ENCODE measurements at regions not wholly inside any gene's neighbourhood (a gene's known extent, or its start where the extent isn't known, plus 50 kb on each side); places are given as distances from the start of the nearest gene placed in this dataset.

- Histone ChIP-seq H3K27me3 (replicated peaks in 1 of 7) (peaks cover 0 to 16% (median 0%) of the 10 kb centered on the region in 7 donors), H3K4me3 (no peak overlapping the region), H3K9me3 (no peaks in the 10 kb centered on the region), H3K36me3 (no peaks in the 10 kb centered on the region), H3K27ac (no peak overlapping the region), H3K4me1 (no peaks in the 10 kb centered on the region)
- 89 to 95% (median 92%) methylated on average over 7 to 8 of the region's 8 CpGs for WGBS, 5 donors
- peak; percentile 67 for DNase-seq
- TF ChIP-seq POLR2AphosphoS5 (IDR thresholded peaks at IDR 0.05) (no peak), POLR2A (IDR thresholded peaks at IDR 0.05) (no peak), CTCF (IDR thresholded peaks at IDR 0.05 in 8 of 11, conservative IDR thresholded peaks at IDR 0.05 in 3 of 11) (no peak)
- intact Hi-C loops (cut with DNase I; ENCODE audit: low total_unique reads), result loop anchor here (5.0 kb wide), 1 partner anchor 514 kb away; no protein-coding TSS in a partner anchor
Observed at GRCh38 chr16:49921106-49921505, 65.2 kb upstream of the ZNF423 start.

GRCh38 chr16:49921791-49922456, 66.0 kb upstream of the ZNF423 start:
- DNase-seq, result peak; percentile 68
- 27 to 39% (median 32%) methylated on average over 5 to 6 of the region's 6 CpGs for WGBS, 5 donors
- Histone ChIP-seq H3K27ac (no peak overlapping the region), H3K27me3 (replicated peaks in 1 of 7) (peaks cover 0 to 16% (median 0%) of the 10 kb centered on the region in 7 donors), H3K36me3 (no peaks in the 10 kb centered on the region), H3K4me1 (no peaks in the 10 kb centered on the region), H3K4me3 (no peak overlapping the region), H3K9me3 (no peaks in the 10 kb centered on the region)
- intact Hi-C loops (cut with DNase I; ENCODE audit: low total_unique reads), result loop anchor here (5.0 kb wide), 1 partner anchor 515 kb away; no protein-coding TSS in a partner anchor
- no peak for TF ChIP-seq POLR2AphosphoS5 (IDR thresholded peaks at IDR 0.05)
- no peak for TF ChIP-seq POLR2A (IDR thresholded peaks at IDR 0.05)
- peak in 8 of 11 experiments; percentile 27 to 55 (median 42) for TF ChIP-seq CTCF (IDR thresholded peaks at IDR 0.05 in 8 of 11, conservative IDR thresholded peaks at IDR 0.05 in 3 of 11)

- intact Hi-C loops (cut with DNase I; ENCODE audit: low total_unique reads), result loop anchor here (5.0 kb wide), 1 partner anchor 516 kb away; no protein-coding TSS in a partner anchor
- WGBS, 5 donors, result 87 to 94% (median 90%) methylated on average over 12 of the region's 12 CpGs
- Histone ChIP-seq H3K9me3 (no peaks in the 10 kb centered on the region), H3K36me3 (no peaks in the 10 kb centered on the region), H3K4me1 (no peaks in the 10 kb centered on the region), H3K27ac (no peak overlapping the region), H3K27me3 (replicated peaks in 1 of 7) (peaks cover 0 to 16% (median 0%) of the 10 kb centered on the region in 7 donors), H3K4me3 (no peak overlapping the region)
- TF ChIP-seq CTCF (IDR thresholded peaks at IDR 0.05 in 8 of 11, conservative IDR thresholded peaks at IDR 0.05 in 3 of 11) (no peak), POLR2A (IDR thresholded peaks at IDR 0.05) (no peak)
- DNase-seq, result peak; percentile 41
Observed at GRCh38 chr16:49923411-49923810, 67.5 kb upstream of the ZNF423 start.

GRCh38 chr16:49924078-49924477, 68.2 kb upstream of the ZNF423 start:
- Histone ChIP-seq H3K4me3 (no peak overlapping the region), H3K27ac (no peak overlapping the region), H3K4me1 (no peaks in the 10 kb centered on the region), H3K36me3 (no peaks in the 10 kb centered on the region), H3K9me3 (no peaks in the 10 kb centered on the region), H3K27me3 (replicated peaks in 1 of 7) (peaks cover 0 to 16% (median 0%) of the 10 kb centered on the region in 7 donors)
- DNase-seq, result peak; percentile 2
- WGBS, 5 donors, result 89 to 94% (median 90%) methylated on average over 7 of the region's 7 CpGs
- intact Hi-C loops (cut with DNase I; ENCODE audit: low total_unique reads), result loop anchor here (5.0 kb wide), 1 partner anchor 517 kb away; no protein-coding TSS in a partner anchor
- TF ChIP-seq POLR2A (IDR thresholded peaks at IDR 0.05) (no peak), POLR2AphosphoS5 (IDR thresholded peaks at IDR 0.05) (no peak), CTCF (IDR thresholded peaks at IDR 0.05 in 8 of 11, conservative IDR thresholded peaks at IDR 0.05 in 3 of 11) (no peak)
